DMS 273 (cell line): ENCODE measurements at regions not wholly inside any gene's neighbourhood (a gene's known extent, or its start where the extent isn't known, plus 50 kb on each side); places are given as distances from the start of the nearest gene placed in this dataset.
A peak's percentile ranks its signal among the peaks of the same experiment; 100 is the strongest.

ENCODE experiments used
- DNase-seq: peaks from one replicate; lab custom pipeline; 2025; ENCODE audit not compliant: unreplicated experiment; lab: John Stamatoyannopoulos, UW

- DNase-seq: no peak
These were observed 173.1 kb downstream of the NECTIN3 start for GRCh38 chr3:111244760-111245159.

GRCh38 chr3:111246967-111247760 lies 175.5 kb downstream of the NECTIN3 start:
- no peak for DNase-seq

GRCh38 chr3:111248406-111248805 lies 176.8 kb downstream of the NECTIN3 start:
- no peak for DNase-seq

GRCh38 chr3:111249421-111249820 lies 177.8 kb downstream of the NECTIN3 start:
- no peak for DNase-seq

GRCh38 chr3:111252779-111253178 lies 181.2 kb downstream of the NECTIN3 start:
- peak; percentile 70 for DNase-seq

- DNase-seq: no peak
These were observed 182.1 kb downstream of the NECTIN3 start for GRCh38 chr3:111253733-111254132.

- no peak for DNase-seq
These were observed 189.3 kb downstream of the NECTIN3 start for GRCh38 chr3:111260878-111261277.

- DNase-seq: no peak
These were observed 198.2 kb downstream of the NECTIN3 start for GRCh38 chr3:111269777-111270176.

- DNase-seq: peak; percentile 9
These were observed 205.6 kb downstream of the NECTIN3 start for GRCh38 chr3:111277226-111277625.

GRCh38 chr3:111278959-111279358 lies 207.3 kb downstream of the NECTIN3 start:
- no peak for DNase-seq

GRCh38 chr3:111282024-111282423 lies 210.4 kb downstream of the NECTIN3 start:
- DNase-seq: no peak

- DNase-seq: no peak
These were observed 211.5 kb downstream of the NECTIN3 start for GRCh38 chr3:111283165-111283564.

- DNase-seq: no peak
These were observed 213.0 kb downstream of the NECTIN3 start for GRCh38 chr3:111284503-111285183.

GRCh38 chr3:111285184-111285538 lies 213.5 kb downstream of the NECTIN3 start:
- DNase-seq: no peak

- peak; percentile 98 for DNase-seq
These were observed 214.1 kb downstream of the NECTIN3 start for GRCh38 chr3:111285694-111286093.

GRCh38 chr3:111286746-111287145 lies 215.1 kb downstream of the NECTIN3 start:
- DNase-seq: no peak

GRCh38 chr3:111292117-111292516 lies 220.5 kb downstream of the NECTIN3 start:
- no peak for DNase-seq

GRCh38 chr3:111299192-111299615 lies 227.6 kb downstream of the NECTIN3 start:
- no peak for DNase-seq

- no peak for DNase-seq
These were observed 229.7 kb downstream of the NECTIN3 start for GRCh38 chr3:111301238-111301798.

- no peak for DNase-seq
These were observed 230.4 kb downstream of the NECTIN3 start for GRCh38 chr3:111302063-111302462.

GRCh38 chr3:111303760-111304159 lies 232.1 kb downstream of the NECTIN3 start:
- DNase-seq: no peak

GRCh38 chr3:111307676-111308075 lies 234.3 kb upstream of the CD96 start:
- DNase-seq: no peak
